IMR-90 (cell line): ENCODE measurements at regions not wholly inside any gene's neighbourhood (a gene's known extent, or its start where the extent isn't known, plus 50 kb on each side); places are given as distances from the start of the nearest gene placed in this dataset.

Experiments used
- ATAC-seq: fragments of 200-7000 bp; cut with Tn5 transposase; 2 replicates; pipeline ENCODE4 v1.9.1; 2020; ENCODE audit warnings: low read depth, mild to moderate bottlenecking, moderate library complexity
- BruUV-seq: library from RNA; stranded (reverse); fragments of 400-500 nt; replicated peaks from 2 replicates; lab custom pipeline; 2021; lab: Mats Ljungman, UMichigan
- CTCF ChIA-PET: fragments of 300-600 bp; formaldehyde crosslinking; extraction: SDS; loops from one replicate; lab custom pipeline; 2021; ENCODE audit warnings: antibody characterized with exemption; lab: Yijun Ruan, JAX
- POLR2A ChIA-PET: fragments of 300-600 bp; sonication (Branson Sonifier 250); formaldehyde crosslinking; loops from one replicate; lab custom pipeline; 2022; ENCODE audit warnings: antibody characterized with exemption; ENCODE audit not compliant: unreplicated experiment; lab: Charles Lee
- DNase-seq: peaks from one replicate; pipeline ENCODE4 v3.0.0; 2013
- H2AFZ ChIP-seq: replicated peaks from 2 replicates; pipeline ENCODE3; 2013; ENCODE audit warnings: low read length, mild to moderate bottlenecking; ENCODE audit not compliant: poor library complexity
- H2AK5ac ChIP-seq: 2 replicates; pipeline ENCODE4 v1.6.1; 2013; ENCODE audit warnings: low read depth, low read length, inconsistent platforms
- H2AK9ac ChIP-seq: replicated peaks from 2 replicates; pipeline ENCODE3; 2013; ENCODE audit warnings: mild to moderate bottlenecking, low read depth, low read length, moderate library complexity; ENCODE audit not compliant: poor library complexity
- H2BK120ac ChIP-seq: 2 replicates; pipeline ENCODE4 v1.6.1; 2013; ENCODE audit warnings: low read depth, low read length, inconsistent platforms
- H2BK15ac ChIP-seq: 3 replicates; pipeline ENCODE4 v1.6.1; 2013; ENCODE audit warnings: low read depth, low read length, inconsistent platforms
- H2BK20ac ChIP-seq: 2 replicates; pipeline ENCODE4 v1.6.1; 2013; ENCODE audit warnings: low read depth, mild to moderate bottlenecking, inconsistent platforms, low read length, moderate library complexity
- H2BK5ac ChIP-seq: 2 replicates; pipeline ENCODE4 v1.6.1; 2013; ENCODE audit warnings: mild to moderate bottlenecking, low read depth, low read length, inconsistent platforms; ENCODE audit not compliant: poor library complexity, severe bottlenecking
- H3K14ac ChIP-seq: replicated peaks from 2 replicates; pipeline ENCODE4 v1.6.1; 2013; ENCODE audit warnings: low read depth, low read length, inconsistent platforms
- H3K18ac ChIP-seq: 2 replicates; pipeline ENCODE4 v1.6.1; 2013; ENCODE audit warnings: low read depth, low read length, control low read depth
- H3K23ac ChIP-seq: 2 replicates; pipeline ENCODE4 v1.6.1; 2013; ENCODE audit warnings: low read depth, low read length, inconsistent platforms
- H3K27ac ChIP-seq: 2 replicates; pipeline ENCODE4 v1.5.1; 2013; ENCODE audit warnings: mild to moderate bottlenecking, control low read depth, low read length; ENCODE audit not compliant: insufficient read depth
- H3K27me3 ChIP-seq: 2 replicates; pipeline ENCODE4 v1.6.1; 2013; ENCODE audit warnings: low read length; ENCODE audit not compliant: control insufficient read depth, insufficient read depth
- H3K36me3 ChIP-seq: 2 replicates; pipeline ENCODE4 v1.6.1; 2013; ENCODE audit warnings: low read length, mixed read lengths; ENCODE audit not compliant: control insufficient read depth, insufficient read depth
- H3K4ac ChIP-seq: 2 replicates; pipeline ENCODE4 v1.6.1; 2013; ENCODE audit warnings: low read depth, low read length, inconsistent platforms
- H3K4me1 ChIP-seq: 2 replicates; pipeline ENCODE4 v1.6.1; 2013; ENCODE audit warnings: low read length, mixed read lengths; ENCODE audit not compliant: control insufficient read depth, insufficient read depth
- H3K4me2 ChIP-seq: 2 replicates; pipeline ENCODE4 v1.6.1; 2013; ENCODE audit warnings: low read depth, mild to moderate bottlenecking, control low read depth, low read length, moderate library complexity
- H3K4me3 ChIP-seq: 2 replicates; pipeline ENCODE4 v1.5.1; 2013; ENCODE audit warnings: low read depth, mild to moderate bottlenecking, control low read depth, low read length, moderate library complexity; ENCODE audit not compliant: insufficient read depth
- H3K56ac ChIP-seq: 2 replicates; pipeline ENCODE4 v1.6.1; 2013; ENCODE audit warnings: low read length, inconsistent platforms; ENCODE audit not compliant: insufficient read depth; ENCODE audit errors: extremely low read depth
- H3K79me1 ChIP-seq, 2 experiments: 2 replicates each; pipeline ENCODE4 v1.6.1; 2013; ENCODE audit warnings: low read length in 2 of 2, inconsistent platforms in 1 of 2, low read depth in 1 of 2
- H3K9ac ChIP-seq: 2 replicates; pipeline ENCODE4 v1.6.1; 2013; ENCODE audit warnings: low read depth, low read length, control low read depth
- H3K9me1 ChIP-seq: 2 replicates; pipeline ENCODE4 v1.6.1; 2013; ENCODE audit warnings: low read length, inconsistent platforms; ENCODE audit not compliant: insufficient read depth
- H3K9me3 ChIP-seq: 2 replicates; pipeline ENCODE4 v1.6.1; 2013; ENCODE audit warnings: low read length; ENCODE audit not compliant: control insufficient read depth, insufficient read depth
- H4K20me1 ChIP-seq: 2 replicates; pipeline ENCODE4 v1.6.1; 2013; ENCODE audit warnings: low read length, inconsistent platforms; ENCODE audit not compliant: insufficient read depth
- H4K5ac ChIP-seq: 2 replicates; pipeline ENCODE4 v1.6.1; 2013; ENCODE audit warnings: mild to moderate bottlenecking, low read depth, low read length, control low read depth
- H4K8ac ChIP-seq, 2 experiments: 2 replicates each; pipeline ENCODE4 v1.6.1; 2013; ENCODE audit warnings: low read depth in 2 of 2, low read length in 2 of 2, control low read depth in 1 of 2, inconsistent platforms in 1 of 2
- H4K91ac ChIP-seq: 2 replicates; pipeline ENCODE4 v1.6.1; 2013; ENCODE audit warnings: low read depth, low read length, inconsistent platforms; ENCODE audit not compliant: insufficient read depth
- BHLHE40 ChIP-seq: fragments of 150-350 bp; IDR thresholded peaks from 2 replicates; pipeline ENCODE4 v1.6.1; 2016; ENCODE audit warnings: mild to moderate bottlenecking, low read depth, low read length
- CEBPB ChIP-seq: IDR thresholded peaks from 2 replicates; pipeline ENCODE4 v1.6.1; 2012; ENCODE audit warnings: low read depth, low read length, improper control_type of control experiment
- CHD1 ChIP-seq: IDR thresholded peaks from 2 replicates; pipeline ENCODE4 v1.6.1; 2012; ENCODE audit warnings: low read depth, low read length, improper control_type of control experiment
- CTCF ChIP-seq: conservative IDR thresholded peaks from 2 replicates; pipeline ENCODE4 v1.5.1; 2012; ENCODE audit warnings: mild to moderate bottlenecking, low read depth, low read length, improper control_type of control experiment
- FOS ChIP-seq: fragments of 150-350 bp; IDR thresholded peaks from 2 replicates; pipeline ENCODE4 v1.6.1; 2016; ENCODE audit warnings: low read depth, low read length
- MAFK ChIP-seq: IDR thresholded peaks from 2 replicates; pipeline ENCODE4 v1.6.1; 2012; ENCODE audit warnings: low read depth, low read length, improper control_type of control experiment
- MAZ ChIP-seq: IDR thresholded peaks from 2 replicates; pipeline ENCODE4 v1.6.1; 2012; ENCODE audit warnings: low read depth, mild to moderate bottlenecking, low read length, improper control_type of control experiment, moderate library complexity, borderline replicate concordance
- MXI1 ChIP-seq: IDR thresholded peaks from 2 replicates; pipeline ENCODE4 v1.6.1; 2012; ENCODE audit warnings: low read depth, mild to moderate bottlenecking, low read length, moderate library complexity, borderline replicate concordance
- NFE2L2 ChIP-seq: fragments of 150-350 bp; IDR thresholded peaks from 2 replicates; pipeline ENCODE4 v1.6.1; 2016; ENCODE audit warnings: low read depth, mild to moderate bottlenecking, low read length
- POLR2A ChIP-seq: IDR thresholded peaks from 2 replicates; pipeline ENCODE4 v1.6.1; 2012; ENCODE audit warnings: mild to moderate bottlenecking, low read depth, low read length
- RAD21 ChIP-seq: IDR thresholded peaks from 2 replicates; pipeline ENCODE4 v1.6.1; 2012; ENCODE audit warnings: low read length, improper control_type of control experiment
- RCOR1 ChIP-seq: IDR thresholded peaks from 2 replicates; pipeline ENCODE4 v1.6.1; 2012; ENCODE audit warnings: mild to moderate bottlenecking, low read length, improper control_type of control experiment; ENCODE audit not compliant: insufficient replicate concordance
- RFX5 ChIP-seq: IDR thresholded peaks from 2 replicates; pipeline ENCODE4 v1.8.0; 2012; ENCODE audit warnings: low read depth, mild to moderate bottlenecking, low read length, moderate library complexity
- SMC3 ChIP-seq: fragments of 150-350 bp; IDR thresholded peaks from 2 replicates; pipeline ENCODE4 v1.6.1; 2016; ENCODE audit warnings: low read depth, mild to moderate bottlenecking, antibody characterized with exemption, low read length, moderate library complexity
- WGBS, 2 experiments: methylation state at CpG; one replicate each; pipeline versions ENCODE4 v1.1.5 to v1.1.7; 2013; ENCODE audit warnings: missing lambda C conversion rate in 2 of 2; ENCODE audit not compliant: insufficient read length in 1 of 2; ENCODE audit errors: extremely low coverage in 2 of 2; 5-methylcytosine and 5-hydroxymethylcytosine counted together
- dilution Hi-C: fragments of 300-500 bp; cut with HindIII; formaldehyde crosslinking; loops from one replicate; pipeline ENCODE4 v1.14.3; 2018; ENCODE audit warnings: low sequenced_read_pairs; ENCODE audit not compliant: unreplicated experiment
- in situ Hi-C: fragments of 300-500 bp; cut with MboI; formaldehyde crosslinking; loops from 3 replicates; pipeline ENCODE4 v1.14.3; 2019; ENCODE audit warnings: low sequenced_read_pairs, inconsistent platforms, mixed read lengths
- intact Hi-C: fragments of 100-400 bp; cut with micrococcal nuclease; formaldehyde crosslinking; loops from 2 replicates; pipeline ENCODE4 v1.10.0; 2022
- TF ChIP-seq, protein P1 (sequence below): fragments of 150-350 bp; IDR thresholded peaks from 2 replicates; pipeline ENCODE4 v1.6.1; 2016; ENCODE audit warnings: low read depth, mild to moderate bottlenecking, low read length, moderate library complexity, borderline replicate concordance
- TF ChIP-seq, protein P2 (sequence below): fragments of 150-350 bp; IDR thresholded peaks from 2 replicates; pipeline ENCODE4 v1.6.1; 2017; ENCODE audit warnings: mild to moderate bottlenecking, antibody characterized with exemption, low read length, low read depth

GRCh38 chr10:83943920-83944319, 195.4 kb upstream of the GHITM start:
- Histone ChIP-seq H2BK5ac (no peak overlapping the region), H4K8ac (no peak overlapping the region), H2AK9ac (no peak overlapping the region), H2AFZ (no peak overlapping the region), H3K4me2 (no peak overlapping the region), H3K23ac (no peak overlapping the region), H2BK120ac (no peak overlapping the region), H3K27ac (no peak overlapping the region), H4K5ac (no peak overlapping the region), H3K14ac (no peak overlapping the region), H2BK20ac (no peak overlapping the region), H2BK15ac (no peak overlapping the region), H3K18ac (no peak overlapping the region), H3K27me3 (no peaks in the 10 kb centered on the region), H2AK5ac (no peak overlapping the region), H3K9me3 (no peaks in the 10 kb centered on the region), H4K20me1 (no peaks in the 10 kb centered on the region), H3K4me1 (no peaks in the 10 kb centered on the region), H3K9me1 (no peaks in the 10 kb centered on the region), H3K4me3 (no peak overlapping the region), H3K4ac (no peak overlapping the region), H3K56ac (no peak overlapping the region), H3K79me1 (no peaks in the 10 kb centered on the region), H4K91ac (no peak overlapping the region), H3K36me3 (no peaks in the 10 kb centered on the region), H3K9ac (no peak overlapping the region)
- no peak for ATAC-seq
- intact Hi-C loops (no loop called here), dilution Hi-C loops (no loop called here), in situ Hi-C loops (no loop called here)
- WGBS, 2 experiments, result no CpG with 5 or more reads among the region's 4 CpGs
- POLR2A ChIA-PET, result no interaction called here
- no TSS peak for BruUV-seq
- CTCF ChIA-PET, result no interaction called here
- DNase-seq, result no peak
- TF ChIP-seq MAFK (no peak), CTCF (no peak), SMC3 (no peak), MXI1 (no peak), NFE2L2 (no peak), CEBPB (no peak), RCOR1 (no peak), FOS (no peak), RFX5 (no peak), POLR2A (no peak), CHD1 (no peak), BHLHE40 (no peak), MAZ (no peak), RAD21 (no peak)
- TF ChIP-seq, protein P1, sequence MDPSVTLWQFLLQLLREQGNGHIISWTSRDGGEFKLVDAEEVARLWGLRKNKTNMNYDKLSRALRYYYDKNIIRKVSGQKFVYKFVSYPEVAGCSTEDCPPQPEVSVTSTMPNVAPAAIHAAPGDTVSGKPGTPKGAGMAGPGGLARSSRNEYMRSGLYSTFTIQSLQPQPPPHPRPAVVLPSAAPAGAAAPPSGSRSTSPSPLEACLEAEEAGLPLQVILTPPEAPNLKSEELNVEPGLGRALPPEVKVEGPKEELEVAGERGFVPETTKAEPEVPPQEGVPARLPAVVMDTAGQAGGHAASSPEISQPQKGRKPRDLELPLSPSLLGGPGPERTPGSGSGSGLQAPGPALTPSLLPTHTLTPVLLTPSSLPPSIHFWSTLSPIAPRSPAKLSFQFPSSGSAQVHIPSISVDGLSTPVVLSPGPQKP, result no peak
- TF ChIP-seq, protein P2, sequence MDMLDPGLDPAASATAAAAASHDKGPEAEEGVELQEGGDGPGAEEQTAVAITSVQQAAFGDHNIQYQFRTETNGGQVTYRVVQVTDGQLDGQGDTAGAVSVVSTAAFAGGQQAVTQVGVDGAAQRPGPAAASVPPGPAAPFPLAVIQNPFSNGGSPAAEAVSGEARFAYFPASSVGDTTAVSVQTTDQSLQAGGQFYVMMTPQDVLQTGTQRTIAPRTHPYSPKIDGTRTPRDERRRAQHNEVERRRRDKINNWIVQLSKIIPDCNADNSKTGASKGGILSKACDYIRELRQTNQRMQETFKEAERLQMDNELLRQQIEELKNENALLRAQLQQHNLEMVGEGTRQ, result no peak
